GM19467 (cell line): ENCODE measurements at regions not wholly inside any gene's neighbourhood (a gene's known extent, or its start where the extent isn't known, plus 50 kb on each side); places are given as distances from the start of the nearest gene placed in this dataset.
"Not testable (repeated sequence)": the region's sequence is repeated elsewhere in the genome, so short reads cannot be mapped to it uniquely, and the experiment has no call there.

Experiments
- ATAC-seq: cut with Tn5 transposase; IDR thresholded peaks from one replicate; pipeline ENCODE4 v1.9.1; 2021; ENCODE audit warnings: mild to moderate bottlenecking, moderate library complexity; ENCODE audit not compliant: unreplicated experiment

DNA sequence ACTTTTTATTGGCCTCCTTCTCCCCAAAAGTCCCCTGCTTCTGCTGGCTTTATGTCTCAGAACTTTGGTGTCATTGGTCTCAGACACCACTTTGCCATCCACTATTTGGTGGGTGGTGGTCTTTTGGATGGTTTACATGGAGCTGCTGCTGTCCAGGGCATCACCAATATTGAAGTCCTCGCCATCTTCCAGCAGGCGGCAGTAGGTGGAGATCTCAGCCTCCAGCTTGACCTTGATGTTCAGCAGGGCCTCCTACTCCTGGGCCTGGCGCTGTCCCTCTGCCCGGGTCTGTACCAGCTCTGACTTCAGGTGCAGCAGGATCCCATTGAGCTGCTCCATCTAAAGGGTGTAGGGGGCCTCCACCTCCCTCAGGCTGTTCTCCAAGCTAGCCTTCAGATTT lies 148.4 kb upstream of the FOXA2 start:
- ATAC-seq: no peak

DNA sequence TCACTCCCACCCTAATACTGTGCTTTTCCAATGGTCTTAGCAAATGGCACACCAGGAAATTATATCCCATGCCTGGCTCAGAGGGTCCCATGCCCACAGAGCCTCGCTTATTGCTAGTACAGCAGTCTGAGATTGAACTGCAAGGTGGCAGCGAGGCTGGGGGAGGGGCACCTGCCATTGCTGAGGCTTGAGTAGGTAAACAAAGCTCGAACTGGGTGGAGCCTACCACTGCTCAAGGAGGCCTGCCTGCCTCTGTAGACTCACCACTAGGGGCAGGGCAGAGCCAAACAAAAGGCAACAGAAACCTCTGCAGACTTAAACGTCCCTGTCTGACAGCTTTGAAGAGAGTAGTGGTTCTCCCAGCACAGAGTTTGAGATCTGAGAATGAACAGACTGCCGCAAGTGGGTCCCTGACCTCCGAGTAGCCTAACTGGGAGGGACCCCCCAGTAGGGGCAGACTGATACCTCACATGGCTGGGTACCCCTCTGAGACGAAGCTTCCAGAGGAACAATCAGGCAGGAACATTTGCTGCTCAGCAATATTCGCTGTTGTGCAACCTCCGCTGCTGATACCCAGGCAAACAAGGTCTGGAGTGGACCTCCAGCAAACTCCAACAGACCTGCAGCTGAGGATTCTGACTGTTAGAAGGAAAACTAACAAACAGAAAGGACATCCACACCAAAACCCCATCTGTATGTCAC lies 150.7 kb upstream of the FOXA2 start:
- not testable (repeated sequence) for ATAC-seq

DNA sequence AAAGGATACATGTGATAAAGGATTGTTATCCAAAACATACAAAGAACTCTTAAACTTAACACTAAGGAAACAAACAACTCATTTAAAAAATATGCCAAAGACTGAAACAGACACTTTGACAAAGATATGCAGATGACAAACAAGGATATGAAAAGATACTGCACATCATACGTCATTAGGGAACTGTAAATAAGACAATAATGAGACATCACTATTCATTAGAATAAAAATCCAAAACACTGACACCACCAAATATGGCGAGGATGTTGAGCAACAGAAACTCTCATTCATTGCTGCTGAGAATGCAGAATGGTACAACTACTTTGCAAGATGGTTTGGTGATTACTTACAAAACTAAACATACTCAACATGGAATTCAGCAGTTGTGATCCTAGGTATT lies 156.5 kb upstream of the FOXA2 start:
- ATAC-seq: no peak

DNA sequence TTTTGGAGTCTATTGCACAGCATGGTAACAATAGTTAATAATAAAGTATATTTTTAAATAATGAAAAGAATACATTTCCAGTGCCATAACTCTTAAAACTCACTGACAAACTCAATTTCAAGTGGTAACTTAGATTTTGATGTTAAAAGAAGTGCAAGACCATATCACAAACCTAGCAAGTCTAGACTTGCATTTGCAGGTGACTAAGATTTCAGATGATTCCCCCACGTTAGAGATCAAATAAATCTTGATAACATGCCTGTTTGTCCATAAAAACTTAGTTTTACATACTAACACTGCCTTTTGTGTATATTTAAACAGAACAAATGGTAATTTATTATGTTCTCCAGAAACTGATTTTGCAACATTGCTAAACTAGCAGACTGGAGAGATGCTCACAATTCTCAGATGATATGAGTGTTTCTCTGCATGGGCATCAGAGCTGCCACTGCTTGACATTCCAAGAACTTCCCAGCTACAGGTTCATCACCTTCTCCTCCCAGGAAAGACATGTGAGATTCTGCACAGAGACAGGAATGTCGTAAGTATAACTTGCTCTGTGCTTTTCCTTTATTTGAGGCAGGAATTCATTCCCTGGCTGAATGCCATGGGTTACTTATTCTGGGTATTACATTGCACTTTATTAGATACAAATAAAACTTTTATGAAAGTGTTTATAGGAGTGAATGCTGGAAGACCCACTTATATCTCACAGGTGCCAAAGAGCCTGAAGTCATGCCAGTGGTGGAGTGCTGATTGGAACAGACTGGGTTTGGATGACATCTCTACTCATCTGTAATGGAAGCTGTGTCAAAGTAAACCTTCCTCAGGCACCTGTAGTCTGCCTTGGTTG lies 160.2 kb upstream of the FOXA2 start:
- no peak for ATAC-seq

DNA sequence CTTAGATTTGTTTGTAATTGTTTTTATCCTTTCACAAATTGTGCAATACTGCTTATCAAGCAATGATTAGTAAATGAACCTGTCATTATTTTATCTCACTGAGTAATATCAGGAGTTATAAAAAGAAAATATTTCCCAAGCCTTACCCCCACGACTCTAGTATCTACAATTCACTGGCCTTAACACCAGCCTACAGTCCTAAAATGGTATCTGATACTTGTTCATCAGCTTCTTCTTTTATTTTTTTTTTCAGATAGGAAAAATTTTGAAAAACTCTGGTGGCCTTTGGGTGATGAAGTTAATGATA lies 160.8 kb upstream of the FOXA2 start:
- ATAC-seq: no peak

DNA sequence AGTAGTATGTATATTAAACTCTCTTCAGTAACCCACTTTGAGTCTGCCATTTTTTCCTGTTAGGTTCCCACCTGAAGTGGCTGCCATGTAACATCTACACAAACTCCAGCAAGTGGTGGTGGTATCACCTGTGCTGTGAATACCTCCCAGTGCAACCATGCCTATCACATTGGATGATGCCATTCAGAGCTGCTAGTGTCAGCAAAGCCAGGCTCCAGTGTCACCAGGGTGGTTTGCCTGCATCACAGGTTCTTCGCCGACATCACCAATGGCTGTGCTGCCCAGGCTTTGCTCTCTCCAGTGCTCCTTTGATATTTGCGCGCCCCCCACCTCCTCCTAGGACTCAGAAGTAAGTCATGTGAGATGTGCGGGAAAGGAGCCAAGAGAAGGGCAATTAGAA lies 162.6 kb upstream of the FOXA2 start:
- no peak for ATAC-seq

DNA sequence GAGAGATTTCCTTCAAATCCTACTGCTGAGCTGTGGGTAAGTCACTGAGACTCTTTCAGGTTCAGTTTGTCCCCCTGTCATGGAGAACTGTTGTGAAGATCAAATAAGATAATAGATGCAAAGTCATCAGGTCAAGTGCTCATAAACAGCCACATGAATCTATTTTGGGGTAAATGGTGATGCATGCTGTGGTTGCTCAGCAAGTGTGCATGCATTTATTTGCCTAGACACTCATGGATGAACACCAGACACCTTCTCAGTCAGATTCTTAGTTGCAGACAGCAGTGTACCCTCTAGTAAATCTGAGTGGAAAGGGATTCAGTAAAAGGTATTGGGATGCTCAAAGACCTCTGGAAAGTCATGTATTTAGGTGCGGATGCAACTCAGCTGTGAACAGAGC lies 168.0 kb upstream of the FOXA2 start:
- no peak for ATAC-seq

DNA sequence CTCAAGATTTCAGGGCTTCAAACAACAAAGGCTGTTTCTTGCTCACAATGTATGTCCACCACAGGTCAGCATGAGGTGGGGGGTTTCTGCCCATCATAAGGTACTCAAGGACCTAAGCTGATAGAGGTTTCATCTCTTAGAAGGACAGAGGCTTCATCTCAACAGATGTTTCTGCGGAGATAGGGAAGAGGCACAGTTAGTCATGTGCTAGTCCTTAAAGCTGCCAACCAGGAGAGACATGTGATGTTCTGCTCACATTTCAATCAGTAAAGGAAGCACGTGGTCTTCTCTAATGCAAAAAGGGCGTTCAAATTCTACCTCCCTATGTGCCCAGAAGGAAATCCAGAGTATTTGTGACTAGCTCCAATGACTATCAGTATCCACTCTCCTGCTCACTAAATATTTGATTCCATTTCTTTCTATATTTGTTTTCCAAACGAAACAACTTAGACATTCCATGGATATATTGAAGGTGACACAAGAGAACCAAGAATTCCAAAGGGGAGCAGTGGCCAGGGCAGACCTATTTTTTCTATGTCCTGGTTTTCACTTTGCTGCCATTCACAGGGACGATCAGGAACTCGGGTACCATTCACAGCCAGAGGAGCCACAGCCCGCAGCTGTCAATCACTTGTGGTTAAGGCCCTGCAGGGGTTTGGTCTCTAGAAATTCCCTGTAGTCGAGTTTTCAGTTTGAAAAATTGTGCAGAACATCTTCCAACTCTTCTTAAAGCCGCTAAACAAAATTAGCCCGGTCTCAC lies 173.2 kb upstream of the FOXA2 start:
- ATAC-seq: no peak

DNA sequence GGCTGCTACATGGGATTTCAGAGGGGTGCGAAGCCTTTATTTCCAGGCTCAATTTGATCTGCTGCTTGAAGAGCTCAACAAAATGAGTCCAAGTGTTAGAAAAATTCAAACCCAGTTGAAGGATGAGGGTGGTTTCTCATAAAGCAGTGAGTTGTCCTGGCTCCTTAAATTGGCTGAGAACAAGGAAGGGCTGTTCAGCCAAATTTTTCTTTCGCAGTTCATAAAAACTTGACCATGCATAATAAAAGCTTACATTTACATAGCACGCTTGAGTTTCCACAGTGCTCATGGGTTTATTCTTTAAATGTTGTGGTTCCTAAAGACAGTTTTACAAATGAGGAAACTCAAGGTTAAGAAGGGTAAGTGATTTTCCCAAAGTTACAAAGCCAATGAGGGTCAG lies 174.4 kb upstream of the FOXA2 start:
- ATAC-seq: no peak

DNA sequence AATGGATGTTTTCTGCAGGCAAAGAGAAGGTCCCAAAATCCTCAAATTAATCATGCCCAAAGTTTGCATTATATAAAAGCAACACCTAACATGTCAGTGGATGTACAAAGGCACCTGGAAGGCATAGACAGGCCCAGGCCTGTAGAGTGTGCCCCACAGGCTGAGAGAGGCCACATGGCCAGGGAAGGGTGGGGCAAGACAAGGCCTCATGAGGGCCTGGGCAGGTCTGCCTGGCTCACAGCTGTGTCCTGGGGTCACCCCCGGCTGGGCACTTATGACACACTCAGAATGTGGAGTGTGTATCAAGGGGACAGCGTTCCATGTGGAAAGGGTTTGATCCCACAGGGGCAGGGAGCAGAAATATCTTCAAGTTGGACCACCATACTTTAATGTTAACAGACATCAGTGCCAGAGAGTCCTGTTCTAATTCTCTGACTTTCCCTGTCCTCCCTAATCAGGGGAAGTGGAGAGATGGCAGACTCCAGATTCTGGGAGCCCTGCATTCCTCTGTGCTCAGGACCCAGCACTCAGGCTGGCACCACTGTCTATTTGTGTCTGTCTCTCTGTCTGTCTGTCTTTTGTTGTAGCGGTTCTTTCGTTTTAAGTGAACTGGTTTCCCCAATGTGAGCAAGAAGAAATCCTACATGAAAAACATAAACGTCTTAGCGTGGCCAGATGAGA lies 178.3 kb upstream of the FOXA2 start:
- ATAC-seq: no peak

DNA sequence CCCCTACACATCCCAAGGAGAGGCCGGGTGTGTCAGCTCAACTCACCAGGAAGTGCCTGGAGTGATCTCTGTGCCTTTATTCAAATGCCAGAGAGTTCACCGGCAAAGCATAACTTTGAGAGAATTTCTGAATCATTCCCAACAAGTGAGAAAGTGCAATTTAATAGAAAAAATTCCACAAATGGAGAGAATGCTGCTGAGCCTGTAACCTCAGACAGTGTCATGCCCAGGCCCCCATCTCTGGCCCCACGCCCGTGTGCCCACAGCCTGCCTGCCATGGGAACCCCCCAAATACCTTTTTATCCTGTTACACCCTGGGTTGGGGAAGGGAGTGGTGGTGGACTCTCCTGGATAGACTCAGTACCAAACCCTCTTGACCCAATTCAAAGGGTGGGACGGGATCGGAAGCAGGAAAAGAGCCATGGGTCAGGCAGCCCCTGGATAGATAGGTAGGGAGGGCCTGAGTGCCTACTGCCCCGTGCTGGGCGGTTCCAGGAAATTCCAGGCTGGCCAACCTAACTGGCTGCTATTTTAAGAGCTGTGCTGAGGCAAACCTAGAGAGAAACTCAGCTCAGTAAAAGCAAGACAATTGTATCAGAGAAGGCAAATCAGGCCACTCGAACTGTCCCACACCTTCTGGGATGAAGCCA lies 179.0 kb upstream of the FOXA2 start:
- ATAC-seq: no peak

DNA sequence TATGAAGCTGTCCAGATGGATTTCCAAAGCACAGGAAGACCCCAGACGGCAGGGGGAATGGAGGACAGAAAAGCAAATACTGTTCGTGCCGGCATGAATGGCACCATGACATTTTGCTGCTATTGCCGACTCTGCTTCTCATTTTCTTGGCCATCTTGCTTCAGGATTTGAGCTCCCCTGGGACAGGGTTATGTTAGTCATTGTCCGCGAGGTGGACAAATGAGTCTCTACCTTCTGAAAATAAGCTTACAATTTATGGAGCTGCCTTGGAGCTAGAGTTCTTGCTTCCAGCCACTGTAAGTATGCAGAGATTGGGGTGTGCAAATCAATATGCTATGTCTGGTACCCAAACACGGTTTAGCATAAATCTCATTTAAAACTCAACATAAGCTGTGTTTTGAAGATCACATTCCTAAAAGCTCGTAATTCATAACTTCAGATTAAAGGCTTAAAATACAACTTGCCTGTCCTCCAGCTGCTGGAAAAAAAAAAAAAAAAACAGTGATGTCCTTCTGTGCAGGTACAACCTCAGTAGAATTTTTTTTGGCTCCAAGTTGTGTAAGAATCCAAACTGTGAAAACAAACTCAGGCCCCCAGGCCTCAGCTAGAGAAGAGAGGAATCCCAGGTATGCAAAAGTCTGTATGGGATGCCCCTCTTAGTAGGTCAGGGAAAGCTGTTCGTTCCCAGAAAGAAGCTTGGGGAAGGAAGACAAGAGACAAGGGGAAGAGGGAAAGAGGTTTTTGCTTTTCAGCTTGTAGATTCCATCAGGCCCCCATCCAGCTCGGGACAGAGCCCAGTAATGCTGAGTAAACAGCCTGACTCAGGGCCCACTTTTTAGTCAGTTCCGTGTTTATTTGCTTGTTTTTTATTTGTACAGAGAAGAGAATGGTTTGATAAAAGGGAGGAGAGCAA lies 184.2 kb upstream of the FOXA2 start:
- ATAC-seq: no peak

DNA sequence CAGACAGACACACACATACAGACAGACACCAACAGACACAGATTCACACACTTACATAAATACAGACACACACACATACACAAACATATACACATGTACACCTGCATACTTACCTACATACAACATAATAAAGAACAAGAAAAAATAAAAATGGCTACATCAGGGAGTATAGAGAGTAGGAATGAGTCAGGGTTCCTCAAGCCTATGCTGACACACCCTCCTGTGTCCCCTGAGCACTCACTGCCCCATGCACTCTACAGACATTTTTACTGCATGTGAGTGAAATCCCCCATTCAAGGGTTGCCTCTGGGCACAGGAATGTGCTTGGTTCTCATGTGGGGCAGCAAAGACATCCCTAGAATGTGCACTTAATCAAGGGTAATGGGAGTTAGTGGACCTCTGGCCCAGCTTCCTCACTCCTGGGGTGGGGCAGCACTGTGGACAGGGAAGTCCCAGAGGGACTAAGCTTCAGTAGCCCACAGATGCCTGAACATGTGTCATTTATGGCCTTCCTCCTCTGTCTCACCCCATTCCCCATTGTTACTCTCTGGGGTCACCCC lies 185.9 kb upstream of the FOXA2 start:
- ATAC-seq: no peak

DNA sequence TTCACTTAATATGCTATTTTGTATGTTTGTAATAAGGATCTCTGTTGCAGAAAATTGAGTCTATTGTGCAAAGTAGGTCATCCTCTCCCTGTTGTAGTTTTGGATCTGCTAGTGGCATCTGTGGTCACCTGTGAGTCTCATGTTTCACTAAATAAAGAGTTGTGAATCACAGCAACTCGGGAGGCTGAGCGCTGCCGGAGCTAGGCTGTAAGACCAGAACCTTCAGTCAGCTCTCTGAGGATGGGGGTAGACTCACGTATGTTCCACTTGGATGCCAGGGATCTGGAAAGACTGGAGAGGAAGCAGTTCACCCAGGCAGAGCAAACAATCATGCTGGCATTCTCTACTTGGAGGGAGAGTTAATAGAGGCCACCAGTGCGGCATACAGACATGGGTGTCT lies 187.3 kb upstream of the FOXA2 start:
- no peak for ATAC-seq

DNA sequence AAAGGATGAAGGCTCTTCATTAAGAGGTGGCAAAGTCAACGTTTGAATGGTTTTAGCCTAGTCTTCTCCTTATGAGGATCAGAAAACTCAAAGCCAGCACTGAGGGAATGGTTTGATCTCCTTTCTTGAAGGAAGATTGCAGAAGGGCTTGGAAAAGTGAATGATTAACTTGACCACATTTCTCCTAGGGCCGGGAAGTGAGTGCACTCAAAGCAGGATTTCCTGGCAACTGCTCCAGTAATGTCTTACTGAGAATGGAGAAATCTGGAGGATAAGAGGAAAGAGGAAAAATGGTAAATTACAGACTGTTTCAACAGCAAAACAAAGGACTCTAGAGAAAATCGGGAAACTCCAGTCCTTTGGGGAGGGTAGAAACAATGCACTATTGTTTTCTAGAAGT lies 189.0 kb upstream of the FOXA2 start:
- ATAC-seq: no peak

DNA sequence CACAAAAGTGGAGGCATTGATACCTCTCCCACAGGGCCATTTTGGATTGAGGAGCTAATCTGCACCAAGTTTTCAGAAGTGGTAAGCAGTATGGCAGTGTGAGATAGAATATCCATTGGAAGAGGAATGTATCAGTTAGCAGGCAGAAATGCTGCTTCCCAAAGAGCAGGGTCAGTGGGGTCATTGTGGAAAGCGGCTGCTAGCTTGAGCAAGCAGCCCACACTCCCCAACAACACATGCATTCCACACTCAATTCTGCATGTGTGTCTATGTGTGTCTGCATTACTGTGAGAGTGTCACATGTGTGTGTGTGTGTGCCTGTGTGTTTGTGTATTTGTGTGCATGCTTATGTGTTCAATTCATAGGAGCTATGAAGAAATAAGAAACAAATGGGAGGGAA lies 190.9 kb upstream of the FOXA2 start:
- no peak for ATAC-seq

DNA sequence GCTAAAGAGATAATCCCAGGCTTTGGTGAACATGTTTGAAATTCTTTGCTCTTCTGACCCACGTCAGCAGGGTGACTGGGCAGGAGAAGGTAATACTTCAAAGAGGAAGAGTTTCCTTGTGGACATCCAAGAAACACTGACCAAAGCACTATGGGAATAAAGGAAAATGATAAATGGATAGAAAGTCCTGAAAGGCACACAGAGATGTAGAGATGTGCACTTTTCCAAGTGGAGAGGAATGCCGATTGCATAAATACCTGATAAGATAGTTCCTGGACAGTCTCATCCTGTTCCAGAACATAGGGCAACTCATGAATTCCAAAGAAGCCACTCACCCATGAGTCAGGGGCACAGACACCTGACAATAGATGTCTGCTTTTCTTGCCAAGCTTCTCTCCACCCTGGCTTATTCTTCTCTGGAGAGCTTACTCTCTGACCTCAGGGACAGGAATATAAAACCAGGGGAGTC lies 191.3 kb upstream of the FOXA2 start:
- ATAC-seq: no peak

DNA sequence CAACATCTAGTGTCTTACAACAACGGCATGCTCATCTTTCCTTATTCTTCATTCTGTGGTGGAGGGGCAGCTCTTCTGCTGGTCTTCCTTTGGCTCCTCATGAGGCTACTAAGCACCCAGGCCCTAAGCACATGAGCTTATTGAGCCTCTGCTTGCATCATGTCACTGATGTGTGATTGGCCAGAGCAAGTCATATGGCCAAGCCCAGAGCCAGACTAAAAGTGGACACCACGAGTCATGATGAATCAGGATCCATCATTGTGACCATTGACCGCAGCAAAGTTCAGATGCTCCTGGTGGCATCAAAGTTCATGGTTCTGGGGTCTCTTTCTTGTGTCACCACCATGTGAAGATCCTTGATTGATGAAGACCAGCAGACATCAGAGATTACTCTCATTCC lies 192.0 kb upstream of the FOXA2 start:
- ATAC-seq: no peak

DNA sequence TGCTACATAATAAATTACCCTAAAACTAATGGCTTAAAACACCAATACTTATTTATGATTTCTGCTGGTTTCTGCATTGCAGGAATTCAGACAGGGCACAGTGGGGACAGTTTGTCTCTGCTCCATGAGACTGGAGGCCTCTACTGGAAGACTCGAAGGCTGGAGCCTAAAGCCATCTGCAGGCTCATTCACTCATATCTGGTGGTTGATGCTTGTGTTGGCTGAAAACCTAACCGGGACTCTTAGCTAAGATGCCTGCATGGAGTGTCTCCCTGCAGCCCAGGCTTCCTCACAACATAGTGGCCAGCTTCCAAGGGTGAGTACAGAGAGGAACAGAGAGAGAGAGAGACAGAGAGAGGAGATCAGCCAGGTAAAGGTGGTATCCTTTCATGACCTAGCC lies 195.5 kb upstream of the FOXA2 start:
- ATAC-seq: no peak
